Heart left ventricle (tissue), 16 donors: ENCODE measurements at regions not wholly inside any gene's neighbourhood (a gene's known extent, or its start where the extent isn't known, plus 50 kb on each side); places are given as distances from the start of the nearest gene placed in this dataset.

Source experiments
- ATAC-seq, 4 donors: fragments of 200-7000 bp; cut with Tn5 transposase; one replicate each; pipeline ENCODE4 v1.9.1; 2020 to 2022; ENCODE audit warnings: moderate library complexity in 4 of 4, mild to moderate bottlenecking in 3 of 4, moderate number of reproducible peaks in 1 of 4
- DNase-seq, 5 donors: peaks; one replicate each; pipeline ENCODE4 v3.0.0-alpha.2; 2020
- H3K27ac ChIP-seq, 12 donors: fragments of 200-600 bp; sonication (generic) in 4 of 12; one replicate each; pipeline versions ENCODE4 v1.5.0 to v1.8.0; 2016 to 2022; ENCODE audit warnings: mild to moderate bottlenecking in 2 of 12
- H3K27me3 ChIP-seq, 9 donors: fragments of 200-600 bp; sonication (generic) in 2 of 9; one replicate each; pipeline versions ENCODE4 v1.5.1 to v1.8.0; 2016 to 2022; ENCODE audit warnings: mild to moderate bottlenecking in 3 of 9
- H3K36me3 ChIP-seq, 9 donors: fragments of 200-600 bp; sonication (generic) in 2 of 9; one replicate each; pipeline versions ENCODE4 v1.5.0 to v1.8.0; 2018 to 2022; ENCODE audit warnings: mild to moderate bottlenecking in 2 of 9
- H3K4me1 ChIP-seq, 12 donors: fragments of 200-600 bp; sonication (generic) in 4 of 12; one replicate each; pipeline versions ENCODE4 v1.5.0 to v1.8.0; 2016 to 2022; ENCODE audit warnings: mild to moderate bottlenecking in 3 of 12
- H3K4me3 ChIP-seq, 12 donors: fragments of 200-600 bp; sonication (generic) in 4 of 12; one replicate each; pipeline versions ENCODE4 v1.5.0 to v1.8.0; 2017 to 2022; ENCODE audit warnings: mild to moderate bottlenecking in 9 of 12, moderate library complexity in 4 of 12
- H3K9me3 ChIP-seq, 12 donors: fragments of 200-600 bp; sonication (generic) in 4 of 12; one replicate each; pipeline versions ENCODE4 v1.5.0 to v1.8.0; 2016 to 2022; ENCODE audit warnings: mild to moderate bottlenecking in 1 of 12
- CTCF ChIP-seq, 12 donors: fragments of 200-600 bp; sonication (generic) in 4 of 12; IDR thresholded peaks; one replicate each; pipeline versions ENCODE4 v1.5.0 to v1.8.0; 2018 to 2022; ENCODE audit warnings: antibody characterized with exemption in 12 of 12, mild to moderate bottlenecking in 5 of 12
- POLR2A ChIP-seq, 2 donors: fragments of 450-650 bp; IDR thresholded peaks; one replicate each; pipeline ENCODE4 v1.6.1; 2017; ENCODE audit warnings: antibody characterized with exemption in 2 of 2, mild to moderate bottlenecking in 2 of 2, moderate library complexity in 2 of 2
- WGBS, 4 donors: extraction: QIAGEN DNeasy Blood & Tissue Kit in 2 of 4; methylation state at CpG; one replicate each; pipeline versions ENCODE4 v1.1.5 to v1.1.7; 2013 to 2018; 5-methylcytosine and 5-hydroxymethylcytosine counted together
- intact Hi-C, 10 donors: fragments of 100-400 bp; cut with DNase I; formaldehyde crosslinking; loops; one replicate each; pipeline versions ENCODE4 v1.11.1 to v1.14.2; 2022
- donor health status: ischemic (EF 13 %, LVEDD 7.1; RV severe dilation, severe dysfunction).
- donor health status: healthy with polysubstance abuse.
- donor health status: DM: no; HTN: yes; CAD: no.
- donor health status: DM: no; HTN: no; CAD: no.
- donor health status: ischemic (EF 25% LVEDD 6.9; RV normal size, moderate dysfunction).
- donor health status: ischemic (EF 25% LVEDD 5.7; RV mildly dilated, moderate dysfunction).
- donor health status: healthy.
- donor health status: DM: yes; HTN: yes; CAD: no.
- donor health status: ischemic (EF 35%, LVEDD 5.7; RV mildly dilated, moderate dysfunction).
- donor health status: nonischemic (EF 11% LVEDD 7.7; RV severe dilation, severe dysfunction).
- donor health status: DM: yes; HTN: yes; CAD: no.
- donor health status: PGD.
- donor health status: ischemic (EF 29% LVEDD 5.4; RV normal size, mild dysfunction).
- donor health status: nonischemic (EF 23%, LVEDD 6.1; RV moderate dilation, normal function).

DNA sequence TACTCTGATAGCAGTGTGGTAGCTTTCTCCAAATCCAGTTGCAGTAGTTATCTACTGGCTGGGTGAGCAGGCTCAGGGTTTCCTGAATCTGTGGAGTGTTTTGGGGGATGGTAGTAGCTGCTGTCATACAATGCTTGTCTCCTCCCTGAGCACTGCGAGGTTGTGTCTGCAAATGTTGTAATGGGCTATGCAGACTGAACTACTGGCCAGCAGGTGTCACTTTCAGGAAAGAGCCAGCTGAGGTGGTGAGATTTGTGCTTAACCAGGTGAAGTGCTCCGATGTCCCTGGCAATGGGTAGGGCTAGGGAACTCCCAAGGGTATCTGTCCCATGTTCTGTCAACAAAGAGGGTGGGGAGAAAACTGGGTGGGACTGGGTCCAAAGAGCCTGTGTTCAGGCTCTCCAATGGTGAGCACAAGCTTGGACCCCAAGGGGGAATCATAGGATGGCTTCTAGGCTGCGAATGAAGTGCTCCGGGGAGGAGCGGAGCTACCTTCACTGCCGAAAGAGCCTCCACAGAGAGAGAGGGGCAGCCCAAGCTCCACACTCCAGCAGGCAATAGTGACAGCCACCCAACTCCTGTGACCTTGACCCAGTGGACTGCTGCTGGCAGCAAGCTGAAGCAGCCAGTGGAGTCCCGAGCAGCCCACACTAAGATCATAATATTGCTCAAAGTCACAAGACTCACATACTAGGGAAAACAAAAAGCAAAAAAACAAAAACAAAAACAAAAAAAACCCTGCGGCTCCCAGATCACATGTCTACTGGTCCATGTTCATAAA, 1324.0 kb upstream of the USP15 start:
- DNase-seq: no peak

DNA sequence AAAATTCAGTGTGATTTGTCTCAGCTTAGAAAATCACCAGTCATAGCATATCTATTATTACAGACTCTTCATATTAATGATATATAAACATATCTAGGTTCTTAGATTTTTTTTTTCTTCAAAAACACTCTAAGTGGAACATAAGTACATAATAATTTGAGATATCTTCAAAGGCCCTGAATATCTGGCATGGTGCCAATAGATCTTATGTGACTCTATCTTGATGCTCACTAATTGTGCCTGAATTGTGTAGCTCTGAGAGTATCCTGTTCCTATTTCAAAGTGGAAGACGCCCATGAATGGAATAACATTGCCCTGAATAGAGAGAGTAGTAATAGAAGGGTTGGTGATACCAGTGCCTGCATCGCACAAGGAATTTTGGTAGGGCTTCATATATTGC, 1312.7 kb upstream of the USP15 start:
- DNase-seq: no peak
- ATAC-seq: no peak
- Histone ChIP-seq H3K4me3 (no peak overlapping the region), H3K4me1 (no peaks in the 10 kb centered on the region), H3K36me3 (no peaks in the 10 kb centered on the region), H3K27ac (no peak overlapping the region), H3K27me3 (no peaks in the 10 kb centered on the region), H3K9me3 (no peaks in the 10 kb centered on the region)
- TF ChIP-seq POLR2A (IDR thresholded peaks at IDR 0.05) (no peak), CTCF (IDR thresholded peaks at IDR 0.05) (no peak)
- 85 to 90% (median 87%) methylated on average over 2 of the region's 2 CpGs for WGBS, 4 donors
- intact Hi-C loops: no loop called here

More for the DNA sequence above, 1324.0 kb upstream of the USP15 start:
- intact Hi-C loops: no loop called here
- H3K4me1 ChIP-seq: no peaks in the 10 kb centered on the region
- WGBS, 4 donors: 77 to 87% (median 85%) methylated on average over 7 to 8 of the region's 8 CpGs
- no peak overlapping the region for H3K4me3 ChIP-seq
- TF ChIP-seq CTCF (IDR thresholded peaks at IDR 0.05): no peak
- TF ChIP-seq POLR2A (IDR thresholded peaks at IDR 0.05): no peak
- no peak for ATAC-seq
- H3K27ac ChIP-seq: no peak overlapping the region
- H3K27me3 ChIP-seq: no peaks in the 10 kb centered on the region
- peaks cover 0 to 51% (median 23%) of the 10 kb centered on the region in 12 donors for H3K9me3 ChIP-seq
- no peaks in the 10 kb centered on the region for H3K36me3 ChIP-seq

- no peak overlapping the region for H3K27ac ChIP-seq
- no peak for TF ChIP-seq POLR2A (IDR thresholded peaks at IDR 0.05)
- no peak for TF ChIP-seq CTCF (IDR thresholded peaks at IDR 0.05)
- DNase-seq (no peak), ATAC-seq (no peak)
- no peak overlapping the region for H3K4me3 ChIP-seq
- no peaks in the 10 kb centered on the region for H3K9me3 ChIP-seq
- intact Hi-C loops: no loop called here
- no peaks in the 10 kb centered on the region for H3K36me3 ChIP-seq
- H3K4me1 ChIP-seq: no peaks in the 10 kb centered on the region
- H3K27me3 ChIP-seq: no peaks in the 10 kb centered on the region
Observed at GRCh38 chr12:60967128-60967527, 1293.1 kb upstream of the USP15 start.

- Histone ChIP-seq H3K27me3 (no peaks in the 10 kb centered on the region), H3K36me3 (no peaks in the 10 kb centered on the region), H3K9me3 (peaks cover 0 to 2% (median 0%) of the 10 kb centered on the region in 12 donors), H3K4me3 (no peak overlapping the region), H3K4me1 (no peaks in the 10 kb centered on the region), H3K27ac (no peak overlapping the region)
- ATAC-seq (no peak), DNase-seq (no peak)
- WGBS, 4 donors: 38 to 48% (median 42%) methylated on average over 3 of the region's 3 CpGs
- intact Hi-C loops: no loop called here
- TF ChIP-seq POLR2A (IDR thresholded peaks at IDR 0.05) (no peak), CTCF (IDR thresholded peaks at IDR 0.05) (no peak)
Observed at GRCh38 chr12:60977966-60978365, 1282.2 kb upstream of the USP15 start.
